Lung (tissue), 11 donors: ENCODE measurements at regions not wholly inside any gene's neighbourhood (a gene's known extent, or its start where the extent isn't known, plus 50 kb on each side); places are given as distances from the start of the nearest gene placed in this dataset.

Experiments
- ATAC-seq: fragments of 200-7000 bp; cut with Tn5 transposase; one replicate; pipeline ENCODE4 v1.9.1; 2020; ENCODE audit warnings: moderate number of reproducible peaks; ENCODE audit not compliant: insufficient read depth, low FRiP score
- DNase-seq, 3 donors: peaks; one replicate each; pipeline ENCODE4 v3.0.0-alpha.2; 2013 to 2017
- H3K27ac ChIP-seq, 2 donors: one replicate each; pipeline ENCODE4 v1.5.1; 2013; ENCODE audit warnings: mild to moderate bottlenecking in 2 of 2, moderate library complexity in 2 of 2, control low read depth in 1 of 2, inconsistent platforms in 1 of 2, low read depth in 1 of 2, low read length in 1 of 2
- H3K27me3 ChIP-seq, 3 donors: one replicate each; pipeline ENCODE4 v1.5.1; 2013; ENCODE audit warnings: low read length in 2 of 3; ENCODE audit not compliant: control insufficient read depth in 3 of 3, insufficient read depth in 3 of 3
- H3K36me3 ChIP-seq, 4 donors: one replicate each; pipeline ENCODE4 v1.5.1; 2013; ENCODE audit warnings: low read length in 4 of 4, mild to moderate bottlenecking in 1 of 4, moderate library complexity in 1 of 4; ENCODE audit not compliant: control insufficient read depth in 4 of 4, insufficient read depth in 4 of 4
- H3K4me1 ChIP-seq, 5 donors: one replicate each; pipeline ENCODE4 v1.5.1; 2013; ENCODE audit warnings: low read length in 5 of 5, mild to moderate bottlenecking in 2 of 5, moderate library complexity in 1 of 5; ENCODE audit not compliant: control insufficient read depth in 5 of 5, insufficient read depth in 5 of 5
- H3K4me3 ChIP-seq: one replicate; pipeline ENCODE4 v1.5.1; 2013; ENCODE audit warnings: mild to moderate bottlenecking, control low read depth, moderate library complexity
- H3K9ac ChIP-seq, 2 donors: one replicate each; pipeline ENCODE4 v1.5.1; 2013; ENCODE audit warnings: low read length in 2 of 2, control low read depth in 1 of 2; ENCODE audit not compliant: insufficient read depth in 1 of 2
- H3K9me3 ChIP-seq, 4 donors: one replicate each; pipeline ENCODE4 v1.5.1; 2013; ENCODE audit warnings: low read length in 3 of 4, mild to moderate bottlenecking in 1 of 4, moderate library complexity in 1 of 4; ENCODE audit not compliant: control insufficient read depth in 4 of 4, insufficient read depth in 3 of 4
- CTCF ChIP-seq: IDR thresholded peaks from 2 replicates; pipeline ENCODE4 v1.5.1; 2012; ENCODE audit warnings: mild to moderate bottlenecking; ENCODE audit errors: control extremely low read depth, extremely low read depth
- WGBS, 2 donors: extraction: QIAGEN DNeasy Blood & Tissue Kit; methylation state at CpG; one replicate each; pipeline ENCODE4 v1.1.7; 2013; 5-methylcytosine and 5-hydroxymethylcytosine counted together
- donor health status: control.
- donor health status: control.
- donor health status: Bipolar disorder and iron deficiency.
- donor health status: healthy.
- donor health status: DM: yes; HTN: yes; CAD: no.

GRCh38 chr5:92879806-92880543, 701.0 kb downstream of the NR2F1-AS1 start:
- no peaks in the 10 kb centered on the region for H3K36me3 ChIP-seq
- DNase-seq (no peak), ATAC-seq (no peak)
- TF ChIP-seq CTCF, result no peak
- peaks cover 0 to 11% (median 3%) of the 10 kb centered on the region in 4 donors for H3K9me3 ChIP-seq
- WGBS, 2 donors, result 84 to 87% methylated on average over 2 of the region's 2 CpGs
- H3K27ac ChIP-seq, result no peak overlapping the region
- no peak overlapping the region for H3K4me3 ChIP-seq
- no peak overlapping the region for H3K9ac ChIP-seq
- peaks cover 0 to 4% (median 0%) of the 10 kb centered on the region in 5 donors for H3K4me1 ChIP-seq
- no peaks in the 10 kb centered on the region for H3K27me3 ChIP-seq

GRCh38 chr5:92874790-92875189, 706.2 kb downstream of the NR2F1-AS1 start:
- no peak for ATAC-seq
- Histone ChIP-seq H3K4me3 (no peak overlapping the region), H3K9me3 (peaks cover 0 to 13% (median 3%) of the 10 kb centered on the region in 4 donors), H3K4me1 (no peaks in the 10 kb centered on the region), H3K9ac (no peak overlapping the region), H3K27me3 (no peaks in the 10 kb centered on the region), H3K27ac (no peak overlapping the region), H3K36me3 (no peaks in the 10 kb centered on the region)
- DNase-seq, result no peak
- TF ChIP-seq CTCF, result no peak
- WGBS, 2 donors, result 91 to 93% methylated on average over 2 of the region's 2 CpGs

GRCh38 chr5:92868442-92868841, 712.6 kb downstream of the NR2F1-AS1 start:
- 99 to 100% methylated on average over 3 of the region's 3 CpGs for WGBS, 2 donors

More at GRCh38 chr5:92868442-92868841, 712.6 kb downstream of the NR2F1-AS1 start:
- H3K27me3 ChIP-seq, result no peaks in the 10 kb centered on the region
- no peak for TF ChIP-seq CTCF
- peaks cover 0 to 3% (median 0%) of the 10 kb centered on the region in 5 donors for H3K4me1 ChIP-seq
- no peak overlapping the region for H3K9ac ChIP-seq
- ATAC-seq, result no peak
- H3K9me3 ChIP-seq, result peaks cover 0 to 2% (median 0%) of the 10 kb centered on the region in 4 donors
- no peak overlapping the region for H3K27ac ChIP-seq
- no peak overlapping the region for H3K4me3 ChIP-seq
- no peak for DNase-seq
- H3K36me3 ChIP-seq, result no peaks in the 10 kb centered on the region
